Dedifferentiated amniotic fluid mesenchymal stem cell (primary cell): ENCODE measurements at regions not wholly inside any gene's neighbourhood (a gene's known extent, or its start where the extent isn't known, plus 50 kb on each side); places are given as distances from the start of the nearest gene placed in this dataset.
"Not testable (repeated sequence)": the region's sequence is repeated elsewhere in the genome, so short reads cannot be mapped to it uniquely, and the experiment has no call there.

Experiments used
- DNase-seq: peaks from one replicate; pipeline ENCODE4 v3.0.0-alpha.2; 2016; ENCODE audit errors: extremely low spot score

GRCh38 chr13:108003626-108004025 is 211.7 kb downstream of the LIG4 start:
- no peak for DNase-seq

DNA sequence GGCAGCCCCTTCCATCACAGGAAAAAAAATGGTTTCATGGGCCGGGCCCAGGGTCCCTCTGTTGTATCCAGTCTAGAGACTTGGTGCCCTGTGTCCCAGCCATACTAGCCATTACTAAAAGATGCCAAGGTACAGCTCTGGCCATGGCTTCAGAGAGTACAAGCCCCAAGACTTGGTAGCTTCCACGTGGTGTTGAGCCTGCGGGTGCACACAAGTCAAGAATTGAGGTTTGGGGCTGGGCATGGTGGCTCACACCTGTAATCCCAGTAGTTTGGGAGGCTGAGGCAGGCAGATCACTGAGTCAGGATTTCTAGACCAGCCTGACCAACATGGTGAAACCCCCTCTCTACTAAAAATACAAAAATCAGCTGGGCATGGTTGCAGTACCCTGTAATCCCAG is 214.3 kb downstream of the LIG4 start:
- no peak for DNase-seq

- DNase-seq, result no peak
These were observed 215.6 kb downstream of the LIG4 start for GRCh38 chr13:107999751-108000150.

- DNase-seq, result no peak
These were observed 221.2 kb downstream of the LIG4 start for GRCh38 chr13:107994137-107994536.

- DNase-seq, result no peak
These were observed 221.9 kb downstream of the LIG4 start for GRCh38 chr13:107993239-107993949.

DNA sequence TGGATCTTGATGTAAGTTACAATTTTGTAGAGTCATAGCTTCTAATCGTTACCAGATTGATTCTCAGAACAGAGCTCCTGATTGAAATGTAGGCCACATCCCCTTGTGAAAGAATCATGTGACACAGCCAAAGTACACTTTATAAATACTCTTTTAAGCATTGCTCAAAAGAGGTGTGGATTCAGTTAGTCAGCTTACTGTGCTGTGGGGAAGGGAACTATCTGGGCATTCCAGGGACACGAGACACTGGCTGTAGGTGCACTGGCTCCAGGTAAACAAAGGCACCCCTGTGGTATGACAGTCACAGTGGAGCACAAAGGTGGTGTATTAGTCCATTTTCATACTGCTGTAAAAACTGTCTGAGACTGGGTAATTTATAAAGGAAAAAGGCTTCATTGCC is 222.8 kb downstream of the LIG4 start:
- DNase-seq, result no peak

DNA sequence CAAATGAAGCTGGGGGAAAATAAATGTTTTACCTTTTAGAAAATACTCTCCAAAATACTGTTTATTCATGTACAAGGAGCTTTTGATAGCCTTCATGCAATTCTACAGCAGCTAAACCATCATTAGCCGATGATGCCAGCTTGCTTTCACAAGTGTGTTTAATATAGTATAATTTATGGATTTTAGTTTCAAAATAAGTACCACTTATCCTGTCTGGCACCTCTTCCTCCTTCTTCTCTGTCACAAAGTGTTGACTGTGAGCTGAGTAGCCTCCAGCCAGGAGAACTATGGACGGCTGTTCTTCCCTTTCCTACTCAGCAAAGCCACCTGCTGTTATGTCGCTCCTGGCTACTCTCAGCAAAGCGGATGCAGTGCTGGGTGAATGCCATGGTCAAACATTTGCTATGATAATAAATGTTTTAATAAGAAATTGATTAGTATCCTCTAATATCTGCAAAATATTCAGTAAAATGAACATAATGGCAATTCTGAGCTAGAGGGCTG is 238.2 kb downstream of the LIG4 start:
- DNase-seq, result no peak

- no peak for DNase-seq
These were observed 238.7 kb downstream of the LIG4 start for GRCh38 chr13:107976628-107977027.

DNA sequence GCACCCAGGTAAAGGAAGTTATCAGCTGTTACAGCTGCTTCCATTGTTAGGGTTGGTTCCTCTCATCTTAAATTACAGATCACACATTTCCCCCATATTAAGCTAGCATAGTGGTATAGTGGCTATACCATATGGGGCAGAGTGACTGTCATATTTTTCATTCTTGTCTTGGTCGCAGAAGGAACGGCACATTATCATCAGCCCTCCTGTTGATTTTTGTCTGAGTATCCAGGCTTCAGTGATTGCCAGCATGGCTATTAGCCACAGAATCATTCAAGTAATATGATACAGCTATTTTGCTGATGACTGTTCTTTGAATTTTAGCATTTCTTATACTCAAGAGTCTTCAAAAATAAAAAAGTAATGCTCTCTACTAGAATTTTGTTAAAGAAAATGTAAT is 240.9 kb downstream of the LIG4 start:
- no peak for DNase-seq

- no peak for DNase-seq
These were observed 245.8 kb downstream of the LIG4 start for GRCh38 chr13:107969546-107969945.

- DNase-seq, result no peak
These were observed 246.9 kb downstream of the LIG4 start for GRCh38 chr13:107968470-107968869.

DNA sequence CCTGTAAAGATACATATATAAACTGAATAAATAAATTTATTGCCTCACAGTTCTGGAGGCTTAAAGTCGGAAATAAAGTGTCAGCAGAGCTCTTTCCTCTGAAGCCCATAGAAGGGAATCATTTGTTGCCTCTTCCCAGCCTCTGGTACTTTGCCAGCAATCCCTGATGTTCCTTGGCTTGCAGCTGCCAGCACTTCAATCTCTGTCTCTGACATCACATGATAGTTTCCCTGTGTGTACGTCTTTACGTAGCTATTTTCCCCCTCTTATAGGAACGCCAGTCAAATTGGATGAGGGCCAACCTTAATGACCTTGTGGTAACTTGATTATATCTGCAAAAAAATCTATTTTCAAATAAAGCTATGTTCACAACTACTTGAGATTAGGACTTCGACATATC is 250.9 kb downstream of the LIG4 start:
- no peak for DNase-seq

GRCh38 chr13:107961849-107962608 is 253.3 kb downstream of the LIG4 start:
- no peak for DNase-seq

GRCh38 chr13:107960301-107960700 is 255.0 kb downstream of the LIG4 start:
- DNase-seq, result no peak

GRCh38 chr13:107956889-107957288 is 258.4 kb downstream of the LIG4 start:
- DNase-seq, result no peak

DNA sequence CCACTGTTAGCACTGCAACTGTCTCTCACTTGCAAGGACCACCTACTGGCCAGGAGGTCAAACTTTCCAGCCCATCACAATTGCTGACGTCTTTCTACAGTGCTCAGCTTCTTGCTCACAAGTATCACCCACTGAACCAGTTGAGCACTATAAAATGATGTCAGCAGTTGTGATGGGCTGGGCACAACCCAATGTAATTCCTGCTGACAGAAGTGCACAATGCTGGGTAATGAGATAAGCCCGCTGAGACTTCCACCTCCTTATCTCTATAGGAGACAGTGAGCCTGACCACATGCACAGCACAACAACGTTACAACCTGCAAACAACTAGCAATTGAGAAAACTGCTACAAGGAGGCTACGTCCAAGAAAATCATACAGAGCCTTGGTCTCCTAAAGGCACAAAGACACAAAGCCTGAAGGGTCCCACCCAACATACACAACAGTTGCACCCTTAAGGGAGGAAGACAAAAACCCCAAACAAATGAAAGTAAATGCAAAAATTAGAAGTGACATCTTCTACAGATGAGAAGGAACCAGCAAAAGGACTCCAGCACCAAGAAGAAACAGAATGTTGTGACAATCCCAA is 273.2 kb downstream of the LIG4 start:
- DNase-seq, result no peak

GRCh38 chr13:107941345-107942029 is 273.8 kb downstream of the LIG4 start:
- DNase-seq, result no peak

- DNase-seq, result no peak
These were observed 277.5 kb downstream of the LIG4 start for GRCh38 chr13:107937848-107938247.

GRCh38 chr13:107931056-107931455 is 284.3 kb downstream of the LIG4 start:
- no peak for DNase-seq

GRCh38 chr13:107928762-107929161 is 286.6 kb downstream of the LIG4 start:
- DNase-seq, result no peak

- no peak for DNase-seq
These were observed 287.8 kb downstream of the LIG4 start for GRCh38 chr13:107927557-107927956.

GRCh38 chr13:107926515-107926914 is 288.8 kb downstream of the LIG4 start:
- DNase-seq, result not testable (repeated sequence)
